Nephron (organoid): ENCODE measurements at regions not wholly inside any gene's neighbourhood (a gene's known extent, or its start where the extent isn't known, plus 50 kb on each side); places are given as distances from the start of the nearest gene placed in this dataset.

ENCODE experiments used
- H3K27ac Mint-ChIP-seq, 3 experiments: 2 replicates each; pipeline ENCODE4 v1.8.0; 2020; ENCODE audit warnings: mixed read lengths in 3 of 3, mild to moderate bottlenecking in 2 of 3, moderate library complexity in 1 of 3
- H3K27me3 Mint-ChIP-seq: 2 replicates; pipeline ENCODE4 v1.8.0; 2021; ENCODE audit warnings: low read depth, mild to moderate bottlenecking, moderate library complexity, mixed read lengths
- H3K36me3 Mint-ChIP-seq: 2 replicates; pipeline ENCODE4 v1.8.0; 2020; ENCODE audit warnings: low read depth, mixed read lengths
- H3K4me1 Mint-ChIP-seq: 2 replicates; pipeline ENCODE4 v1.8.0; 2020; ENCODE audit warnings: mixed read lengths
- H3K4me3 Mint-ChIP-seq, 3 experiments: 2 replicates each; pipeline ENCODE4 v1.8.0; 2020; ENCODE audit warnings: mild to moderate bottlenecking in 3 of 3, mixed read lengths in 3 of 3, moderate library complexity in 2 of 3
- H3K9me3 Mint-ChIP-seq: 2 replicates; pipeline ENCODE4 v1.8.0; 2020; ENCODE audit warnings: mixed read lengths
- CTCF ChIP-seq, 3 experiments: fragments of 200-600 bp; sonication (generic); IDR thresholded peaks; one replicate each; pipeline ENCODE4 v1.5.0; 2021; ENCODE audit warnings: antibody characterized with exemption in 3 of 3; ENCODE audit not compliant: unreplicated experiment in 3 of 3

GRCh38 chr17:77453613-77454241 is 313.0 kb downstream of the SEC14L1 start:
- H3K4me1 Mint-ChIP-seq, result peaks cover 70% of the 10 kb centered on the region
- no peaks in the 10 kb centered on the region for H3K9me3 Mint-ChIP-seq
- peak overlapping the region; percentile 63 to 88 (median 73) for H3K27ac Mint-ChIP-seq
- no peaks in the 10 kb centered on the region for H3K27me3 Mint-ChIP-seq
- peaks cover 5% of the 10 kb centered on the region for H3K36me3 Mint-ChIP-seq
- peak overlapping the region; percentile 75 to 79 (median 78) for H3K4me3 Mint-ChIP-seq
- no peak for TF ChIP-seq CTCF (IDR thresholded peaks at IDR 0.05; ENCODE audit: unreplicated experiment in 3 of 3)

- H3K27ac Mint-ChIP-seq, result peak overlapping the region; percentile 51 to 88 (median 68)
- no peaks in the 10 kb centered on the region for H3K9me3 Mint-ChIP-seq
- no peaks in the 10 kb centered on the region for H3K27me3 Mint-ChIP-seq
- no peak for TF ChIP-seq CTCF (IDR thresholded peaks at IDR 0.05; ENCODE audit: unreplicated experiment in 3 of 3)
- H3K4me3 Mint-ChIP-seq, result peak overlapping the region; percentile 75 to 79 (median 78)
- H3K36me3 Mint-ChIP-seq, result peaks cover 5% of the 10 kb centered on the region
- H3K4me1 Mint-ChIP-seq, result peaks cover 69% of the 10 kb centered on the region
Measured at GRCh38 chr17:77454242-77455095, 313.7 kb downstream of the SEC14L1 start.

GRCh38 chr17:77455111-77455890 is 314.5 kb downstream of the SEC14L1 start:
- no peaks in the 10 kb centered on the region for H3K9me3 Mint-ChIP-seq
- H3K27me3 Mint-ChIP-seq, result no peaks in the 10 kb centered on the region
- no peak for TF ChIP-seq CTCF (IDR thresholded peaks at IDR 0.05; ENCODE audit: unreplicated experiment in 3 of 3)
- H3K4me3 Mint-ChIP-seq, result peak overlapping the region; percentile 49 to 73 (median 59)
- peak overlapping the region; percentile 68 to 88 (median 78) for H3K27ac Mint-ChIP-seq
- H3K36me3 Mint-ChIP-seq, result peaks cover 5% of the 10 kb centered on the region
- peaks cover 67% of the 10 kb centered on the region for H3K4me1 Mint-ChIP-seq

DNA sequence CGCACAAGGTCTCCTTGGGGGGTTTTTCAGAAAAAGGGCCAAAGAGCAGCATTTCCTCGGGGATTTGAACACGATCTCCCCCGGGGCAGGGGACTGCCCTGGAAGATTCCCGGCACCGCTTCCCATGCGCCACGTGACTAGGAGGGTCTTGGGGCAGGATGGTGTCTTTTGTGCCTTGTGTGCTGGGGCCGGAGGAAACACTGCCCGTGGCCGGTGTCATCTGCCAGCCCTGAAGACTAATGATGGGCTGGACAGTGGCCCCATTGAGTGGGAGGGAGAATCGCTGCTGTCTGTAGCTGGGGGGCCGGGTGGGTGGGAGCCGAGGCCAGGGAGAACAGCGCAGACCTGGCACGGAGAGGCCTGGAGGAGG is 315.1 kb downstream of the SEC14L1 start:
- peak overlapping the region; percentile 35 to 73 (median 47) for H3K4me3 Mint-ChIP-seq
- H3K9me3 Mint-ChIP-seq, result no peaks in the 10 kb centered on the region
- H3K36me3 Mint-ChIP-seq, result peaks cover 5% of the 10 kb centered on the region
- peaks cover 66% of the 10 kb centered on the region for H3K4me1 Mint-ChIP-seq
- peak overlapping the region; percentile 54 to 88 (median 78) for H3K27ac Mint-ChIP-seq
- no peaks in the 10 kb centered on the region for H3K27me3 Mint-ChIP-seq
- TF ChIP-seq CTCF (IDR thresholded peaks at IDR 0.05; ENCODE audit: unreplicated experiment in 3 of 3), result no peak

DNA sequence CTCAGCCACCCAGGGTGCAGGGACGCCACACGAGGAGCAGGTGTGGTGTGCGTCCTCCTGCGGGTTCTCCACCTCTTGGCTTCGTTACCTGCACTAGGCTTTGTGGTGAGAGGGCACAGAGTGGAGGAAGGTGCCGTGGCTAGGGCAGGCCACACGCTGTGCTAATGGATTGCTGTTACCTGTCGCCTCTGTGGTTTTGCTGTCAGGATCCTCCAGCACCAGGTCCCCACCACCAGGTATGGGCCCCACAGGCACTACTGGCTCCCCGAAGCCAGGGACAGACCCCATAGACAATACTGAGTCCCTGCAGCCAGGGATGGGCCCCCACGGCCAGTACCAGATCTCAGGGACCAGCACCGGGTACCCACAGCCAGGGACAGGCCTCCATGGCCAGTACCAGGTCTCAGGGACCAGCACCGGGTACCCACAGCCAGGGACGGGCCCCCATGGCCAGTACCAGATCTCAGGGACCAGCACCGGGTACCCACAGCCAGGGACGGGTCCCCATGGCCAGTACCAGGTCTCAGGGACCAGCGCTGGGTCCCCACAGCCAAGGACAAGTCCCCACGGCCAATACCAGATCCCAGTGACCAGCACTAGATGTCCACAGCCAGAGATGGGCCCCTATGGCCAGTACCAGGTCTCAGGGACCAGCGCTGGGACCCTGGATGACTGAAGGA is 315.6 kb downstream of the SEC14L1 start:
- TF ChIP-seq CTCF (IDR thresholded peaks at IDR 0.05; ENCODE audit: unreplicated experiment in 3 of 3), result no peak
- Mint-ChIP-seq H3K36me3 (peaks cover 5% of the 10 kb centered on the region), H3K4me1 (peaks cover 68% of the 10 kb centered on the region), H3K27me3 (no peaks in the 10 kb centered on the region), H3K9me3 (no peaks in the 10 kb centered on the region), H3K4me3 (no peak overlapping the region), H3K27ac (no peak overlapping the region)
